WTC11 (cell line): ENCODE measurements at regions not wholly inside any gene's neighbourhood (a gene's known extent, or its start where the extent isn't known, plus 50 kb on each side); places are given as distances from the start of the nearest gene placed in this dataset.

ENCODE experiments used
- CREB1 ChIP-seq: sonication (generic); formaldehyde crosslinking; IDR thresholded peaks from 2 replicates; pipeline ENCODE4 v1.8.0; 2023; ENCODE audit warnings: mild to moderate bottlenecking, missing genetic modification reagents
- CTCF ChIP-seq: fragments of 200-600 bp; IDR thresholded peaks from 2 replicates; pipeline ENCODE4 v1.8.0; 2022; ENCODE audit warnings: antibody characterized with exemption
- E2F5 ChIP-seq: sonication (generic); formaldehyde crosslinking; IDR thresholded peaks from 2 replicates; pipeline ENCODE4 v1.8.1; 2022; ENCODE audit warnings: mild to moderate bottlenecking, moderate library complexity, missing genetic modification reagents
- ELF4 ChIP-seq: sonication (generic); formaldehyde crosslinking; IDR thresholded peaks from 2 replicates; pipeline ENCODE4 v1.8.1; 2022; ENCODE audit warnings: low read depth, mild to moderate bottlenecking, moderate library complexity, missing genetic modification reagents
- GRHL2 ChIP-seq: fragments of 250-450 bp; sonication (Bioruptor Pico); IDR thresholded peaks from 2 replicates; pipeline ENCODE4 v1.8.0; 2022; ENCODE audit warnings: mild to moderate bottlenecking, moderate library complexity; ENCODE audit not compliant: insufficient replicate concordance, severe bottlenecking
- HMGXB4 ChIP-seq: sonication (generic); formaldehyde crosslinking; IDR thresholded peaks from 2 replicates; pipeline ENCODE4 v1.8.1; 2023; ENCODE audit warnings: mild to moderate bottlenecking, moderate library complexity, missing genetic modification reagents
- JUN ChIP-seq: sonication (generic); formaldehyde crosslinking; IDR thresholded peaks from 2 replicates; pipeline ENCODE4 v1.8.0; 2023; ENCODE audit warnings: mild to moderate bottlenecking, missing genetic modification reagents
- RELA ChIP-seq: sonication (generic); formaldehyde crosslinking; IDR thresholded peaks from 2 replicates; pipeline ENCODE4 v1.8.1; 2022; ENCODE audit warnings: missing genetic modification reagents, mild to moderate bottlenecking, borderline replicate concordance
- SP1 ChIP-seq: sonication (generic); formaldehyde crosslinking; conservative IDR thresholded peaks from 2 replicates; pipeline ENCODE4 v1.8.1; 2022; ENCODE audit warnings: missing genetic modification reagents
- TEAD4 ChIP-seq: sonication (generic); formaldehyde crosslinking; IDR thresholded peaks from 2 replicates; pipeline ENCODE4 v1.8.0; 2022; ENCODE audit warnings: mild to moderate bottlenecking, missing genetic modification reagents
- USF2 ChIP-seq: sonication (generic); formaldehyde crosslinking; IDR thresholded peaks from 2 replicates; pipeline ENCODE4 v1.8.1; 2023; ENCODE audit warnings: mild to moderate bottlenecking, missing genetic modification reagents, moderate library complexity
- ZNF281 ChIP-seq: sonication (generic); formaldehyde crosslinking; IDR thresholded peaks from 2 replicates; pipeline ENCODE4 v1.8.0; 2023; ENCODE audit warnings: mild to moderate bottlenecking, missing genetic modification reagents
- ZSCAN18 ChIP-seq: fragments of 250-450 bp; sonication (Bioruptor Pico); IDR thresholded peaks from 2 replicates; pipeline ENCODE4 v2.1.2; 2022; ENCODE audit warnings: mild to moderate bottlenecking, moderate library complexity

GRCh38 chr5:74037321-74037720, 411.3 kb downstream of the ARHGEF28 start:
- TF ChIP-seq E2F5 (CRISPR knock-in tag) (no peak), CTCF (no peak), SP1 (CRISPR knock-in tag) (no peak), ZNF281 (CRISPR knock-in tag) (no peak), CREB1 (CRISPR knock-in tag) (no peak), JUN (CRISPR knock-in tag) (no peak), USF2 (CRISPR knock-in tag) (no peak), ELF4 (no peak), RELA (CRISPR knock-in tag) (no peak), HMGXB4 (CRISPR knock-in tag) (no peak), ZSCAN18 (CRISPR knock-in tag) (no peak), TEAD4 (no peak), GRHL2 (CRISPR knock-in tag) (no peak)
